ENCODE measurements at regions not wholly inside any gene's neighbourhood (a gene's known extent, or its start where the extent isn't known, plus 50 kb on each side); places are given as distances from the start of the nearest gene placed in this dataset.

DNA sequence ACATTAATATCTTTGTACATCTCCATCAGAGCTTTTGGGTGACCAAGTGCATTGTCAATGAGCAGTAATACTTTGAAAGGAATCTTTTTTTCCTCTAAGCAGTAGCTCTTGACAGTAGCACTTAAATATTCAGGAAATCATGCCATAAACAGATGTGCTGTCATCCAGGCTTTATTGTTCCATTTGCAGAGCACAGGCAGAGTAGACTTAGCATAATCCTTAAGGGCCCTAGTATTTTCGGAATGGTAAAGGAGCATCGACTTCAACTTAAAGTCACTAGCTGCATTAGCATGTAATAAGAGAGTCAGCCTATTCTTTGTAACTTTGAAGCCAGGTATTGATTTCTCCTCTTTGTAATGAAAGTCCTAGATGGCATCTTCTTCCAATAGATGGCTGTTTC lies 121.8 kb upstream of the CWC22 start:
- TF ChIP-seq POLR2A (IDR thresholded peaks at IDR 0.05; ENCODE audit: low read depth, low read length), result no peak
- DNase-seq (ENCODE audit: insufficient read length, low spot score), result no peak
- peak; percentile 52 for FAIRE-seq

DNA sequence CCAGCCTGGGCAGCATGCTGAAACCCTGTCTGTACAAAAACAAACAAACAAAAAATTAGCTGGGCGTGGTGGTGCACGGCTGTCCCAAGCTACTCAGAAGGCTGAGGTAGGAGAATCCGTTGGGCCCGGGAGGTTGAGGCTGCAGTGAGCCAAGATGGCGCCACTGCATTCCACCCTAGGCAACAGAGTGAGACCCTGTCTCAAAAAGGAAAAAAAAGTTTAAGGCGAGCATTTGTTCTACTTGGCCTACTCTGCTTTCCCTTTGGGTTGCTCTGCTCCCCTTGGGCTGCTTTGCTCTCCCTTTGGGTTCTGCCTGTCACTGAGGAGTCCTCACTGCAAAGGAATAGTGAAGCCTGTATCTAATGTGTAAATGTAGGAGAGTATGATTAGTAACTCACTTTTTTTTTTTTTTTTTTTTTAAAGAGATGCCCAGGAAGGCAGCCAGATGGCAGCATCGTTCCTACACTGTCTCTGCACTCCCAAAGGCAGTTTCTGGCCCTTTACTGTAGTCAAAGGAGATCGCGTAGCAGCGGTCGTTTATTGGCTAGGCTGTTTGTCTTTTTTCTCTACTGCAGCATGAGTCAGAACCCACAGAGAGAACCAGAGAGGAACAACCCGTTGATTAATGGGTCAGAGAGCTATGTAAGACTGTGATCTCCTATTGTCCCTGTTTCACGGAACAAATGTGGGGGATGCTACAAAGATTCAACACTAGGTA lies 118.3 kb upstream of the CWC22 start:
- peak; percentile 42 for DNase-seq (ENCODE audit: insufficient read length, low spot score)
- peak; percentile 99 for FAIRE-seq
- no peak for TF ChIP-seq POLR2A (IDR thresholded peaks at IDR 0.05; ENCODE audit: low read depth, low read length)

DNA sequence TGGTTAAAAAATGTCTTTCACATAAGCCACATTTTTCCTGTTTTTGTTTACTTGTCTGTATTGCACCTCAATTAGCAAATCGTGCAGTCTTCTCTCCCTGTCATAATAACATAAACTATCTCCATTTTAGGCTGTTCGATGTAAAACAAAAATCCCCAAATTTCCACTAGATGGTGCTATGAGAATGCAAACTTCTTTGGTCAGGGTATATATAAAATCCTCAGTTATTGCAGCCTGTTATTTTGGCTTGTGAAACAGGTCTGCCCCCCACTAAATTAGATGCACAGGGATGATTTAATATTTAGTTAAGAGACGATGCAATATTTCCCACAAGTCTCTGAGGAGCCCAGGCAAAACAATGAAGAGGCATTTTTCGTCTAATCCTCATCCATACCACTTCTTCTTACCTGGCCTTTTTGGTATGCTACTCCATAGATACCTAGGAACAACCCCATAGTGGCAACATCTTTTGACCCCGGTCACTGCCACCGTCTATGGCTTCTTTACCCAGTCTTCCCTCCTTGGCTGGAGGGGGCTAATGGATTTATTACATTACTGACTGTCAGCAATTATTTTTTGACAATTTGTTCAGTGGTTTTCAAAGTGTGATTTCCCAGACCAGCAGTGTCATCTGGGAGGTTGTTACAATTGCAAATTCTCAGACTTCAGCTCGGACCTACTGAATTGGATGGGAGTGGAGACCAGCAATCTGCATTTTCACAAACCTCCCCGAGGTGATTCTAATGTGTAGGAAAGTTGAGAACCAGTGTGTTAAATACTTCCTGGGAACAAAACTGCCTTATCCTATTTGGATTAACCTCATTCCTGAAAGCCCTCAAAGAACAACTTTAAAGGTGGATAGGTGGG lies 117.4 kb upstream of the CWC22 start:
- FAIRE-seq, result peak; percentile 86
- no peak for TF ChIP-seq POLR2A (IDR thresholded peaks at IDR 0.05; ENCODE audit: low read depth, low read length)
- no peak for DNase-seq (ENCODE audit: insufficient read length, low spot score)

DNA sequence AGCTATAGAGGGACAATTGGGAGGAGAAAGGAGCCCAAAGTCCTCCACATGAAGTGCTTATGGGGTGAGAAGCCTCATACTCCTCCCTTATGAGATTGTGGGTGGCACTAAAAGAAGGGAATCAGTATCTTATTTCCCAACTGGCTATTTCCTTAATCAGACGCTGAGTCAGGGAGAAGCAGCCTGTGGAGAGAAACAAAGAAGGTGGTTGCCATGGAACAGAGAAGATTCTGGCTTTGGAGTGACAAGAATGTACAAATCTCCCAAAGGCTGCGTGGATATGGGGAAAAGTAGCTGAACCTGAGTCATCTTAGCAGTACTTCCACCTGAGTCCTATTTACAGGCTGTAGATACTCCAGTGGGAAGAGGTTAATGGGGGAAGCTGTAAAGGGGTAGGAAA lies 115.8 kb upstream of the CWC22 start:
- FAIRE-seq, result no peak
- TF ChIP-seq POLR2A (IDR thresholded peaks at IDR 0.05; ENCODE audit: low read depth, low read length), result no peak
- no peak for DNase-seq (ENCODE audit: insufficient read length, low spot score)

DNA sequence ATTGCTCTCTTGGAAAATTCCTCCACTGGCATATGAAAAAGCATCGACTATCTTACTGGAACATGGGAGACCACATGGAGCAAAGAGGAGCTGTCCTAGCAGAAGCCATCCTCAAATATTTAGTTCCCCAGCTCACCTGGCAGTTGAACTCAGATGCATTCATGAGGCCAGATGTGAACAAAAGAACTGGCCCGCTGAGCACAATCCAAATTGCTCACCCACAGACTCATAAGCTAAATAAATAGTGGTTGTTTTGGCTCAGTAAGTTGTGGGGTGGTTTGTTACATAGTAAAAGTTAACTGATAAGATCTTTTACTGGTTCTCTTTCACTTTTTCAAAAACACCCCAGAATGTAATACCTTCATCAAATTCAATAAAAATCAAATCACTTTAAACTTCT lies 108.6 kb upstream of the CWC22 start:
- FAIRE-seq (no peak), DNase-seq (ENCODE audit: insufficient read length, low spot score) (no peak)
- TF ChIP-seq POLR2A (IDR thresholded peaks at IDR 0.05; ENCODE audit: low read depth, low read length), result no peak

DNA sequence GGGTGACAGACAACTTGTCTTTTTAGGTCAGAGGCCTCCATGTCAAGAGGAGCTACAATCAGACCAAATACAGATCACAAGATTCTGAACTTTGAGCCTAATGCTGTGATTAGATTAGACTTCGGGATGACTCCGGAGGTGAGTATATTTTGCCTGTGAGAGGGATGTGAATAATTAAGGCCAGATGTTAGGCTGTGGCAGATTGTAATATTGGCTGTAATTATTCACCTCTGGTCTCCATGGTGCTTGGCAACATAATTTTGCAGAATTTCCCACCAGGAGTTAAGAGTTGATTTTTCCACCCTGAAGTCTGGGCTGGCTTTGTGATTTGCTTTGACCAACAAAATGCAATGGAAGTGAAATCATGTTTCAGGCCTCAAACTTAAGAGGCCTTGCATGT lies 108.2 kb upstream of the CWC22 start:
- no peak for FAIRE-seq
- no peak for TF ChIP-seq POLR2A (IDR thresholded peaks at IDR 0.05; ENCODE audit: low read depth, low read length)
- no peak for DNase-seq (ENCODE audit: insufficient read length, low spot score)

DNA sequence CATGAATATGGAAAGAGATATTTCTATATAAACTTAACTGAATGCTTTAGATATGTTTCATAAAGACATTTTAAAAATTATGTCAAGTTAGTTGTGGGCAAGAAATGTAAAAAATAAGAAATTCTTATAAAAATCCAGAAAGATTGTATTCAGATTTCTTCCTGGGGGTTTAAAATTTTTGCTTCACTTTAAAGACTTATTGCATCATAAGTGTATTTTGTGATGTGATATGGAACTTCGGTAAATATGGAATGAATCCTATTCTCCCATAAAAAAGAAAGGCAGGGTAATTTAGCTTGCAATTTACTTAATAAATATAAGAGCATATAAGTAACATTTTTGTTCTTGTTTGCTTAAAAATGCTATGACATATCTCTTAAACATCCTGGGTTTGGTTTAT lies 104.8 kb upstream of the CWC22 start:
- FAIRE-seq (no peak), DNase-seq (ENCODE audit: insufficient read length, low spot score) (no peak)
- TF ChIP-seq POLR2A (IDR thresholded peaks at IDR 0.05; ENCODE audit: low read depth, low read length), result no peak

DNA sequence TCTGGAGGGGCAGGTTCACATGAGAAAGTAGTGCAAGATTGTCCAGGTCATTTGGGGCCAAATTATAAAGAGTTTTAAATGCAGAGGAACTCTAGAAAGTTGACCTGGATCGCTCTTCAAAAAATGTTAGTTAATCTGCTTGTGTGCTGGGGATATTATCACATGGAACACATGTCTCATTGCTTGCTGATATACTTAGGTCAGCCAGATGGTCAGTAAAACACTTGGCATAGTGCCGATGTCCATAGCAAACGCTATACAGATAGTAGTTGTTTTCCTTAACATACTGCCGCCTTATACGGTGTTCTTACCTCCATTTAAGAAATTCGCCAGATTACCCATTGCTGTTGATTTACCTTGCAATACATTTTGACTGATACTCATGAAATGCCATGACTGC lies 103.4 kb upstream of the CWC22 start:
- no peak for DNase-seq (ENCODE audit: insufficient read length, low spot score)
- peak; percentile 52 for FAIRE-seq
- TF ChIP-seq POLR2A (IDR thresholded peaks at IDR 0.05; ENCODE audit: low read depth, low read length), result no peak

DNA sequence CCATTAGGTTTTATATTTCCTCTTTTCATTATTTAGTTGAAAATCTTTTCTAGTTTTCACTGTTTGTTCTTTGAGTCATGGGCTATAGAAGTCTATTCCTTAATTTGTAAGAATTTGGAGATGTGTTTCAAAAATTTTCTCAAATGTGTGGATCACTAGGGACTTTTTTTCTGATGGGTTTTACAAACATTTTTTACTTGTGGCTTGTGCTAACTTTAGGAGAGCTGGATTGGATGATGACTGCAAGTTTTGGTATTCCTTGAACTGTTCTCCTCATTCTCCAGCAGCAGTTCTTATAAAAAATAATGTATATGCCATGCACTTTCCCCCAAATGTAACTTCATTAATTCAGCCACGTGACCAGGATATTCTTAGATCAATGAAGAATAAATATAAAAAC lies 94.7 kb upstream of the CWC22 start:
- no peak for FAIRE-seq

DNA sequence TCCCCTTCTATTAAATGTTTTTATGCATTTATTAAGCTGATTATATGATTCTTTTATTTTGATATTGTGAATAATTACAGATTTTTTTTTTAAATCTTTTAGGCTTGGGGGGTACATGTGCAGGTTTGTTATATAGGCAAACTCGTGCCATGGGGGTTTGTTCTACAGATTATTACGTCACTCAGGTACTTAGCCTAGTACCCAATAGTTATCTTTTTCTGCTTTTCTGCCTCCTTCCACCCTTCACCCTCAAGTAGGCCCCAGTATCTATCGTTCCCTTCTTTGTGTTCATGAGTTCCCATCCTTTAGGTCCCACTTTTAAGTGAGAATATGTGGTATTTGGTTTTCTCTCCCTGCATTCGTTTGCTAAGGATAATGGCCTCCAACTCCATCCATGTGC lies 92.2 kb upstream of the CWC22 start:
- FAIRE-seq, result no peak
- TF ChIP-seq POLR2A (IDR thresholded peaks at IDR 0.05; ENCODE audit: low read depth, low read length), result no peak
- no peak for DNase-seq (ENCODE audit: insufficient read length, low spot score)

More for the DNA sequence above, 94.7 kb upstream of the CWC22 start:
- no peak for TF ChIP-seq POLR2A (IDR thresholded peaks at IDR 0.05; ENCODE audit: low read depth, low read length)
- no peak for DNase-seq (ENCODE audit: insufficient read length, low spot score)

DNA sequence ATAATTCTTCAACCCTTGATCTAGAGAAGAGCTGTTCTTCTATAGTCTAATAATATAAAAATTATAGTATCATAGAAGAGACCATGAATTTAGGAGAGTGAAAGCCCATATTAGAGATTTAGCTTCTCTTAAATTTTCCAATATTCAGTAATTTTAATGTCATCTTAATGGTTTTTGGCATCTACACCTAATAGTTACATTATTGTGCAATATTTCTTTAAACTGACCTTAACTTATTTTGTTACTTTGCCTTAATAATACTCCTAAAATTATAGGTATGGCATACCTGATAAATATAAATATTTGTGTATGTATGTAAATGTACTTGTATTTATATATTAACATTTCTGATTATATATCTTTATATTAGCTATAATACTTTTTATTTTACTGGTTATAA lies 78.0 kb upstream of the CWC22 start:
- FAIRE-seq (no peak), DNase-seq (ENCODE audit: insufficient read length, low spot score) (no peak)
- TF ChIP-seq POLR2A (IDR thresholded peaks at IDR 0.05; ENCODE audit: low read depth, low read length), result no peak

DNA sequence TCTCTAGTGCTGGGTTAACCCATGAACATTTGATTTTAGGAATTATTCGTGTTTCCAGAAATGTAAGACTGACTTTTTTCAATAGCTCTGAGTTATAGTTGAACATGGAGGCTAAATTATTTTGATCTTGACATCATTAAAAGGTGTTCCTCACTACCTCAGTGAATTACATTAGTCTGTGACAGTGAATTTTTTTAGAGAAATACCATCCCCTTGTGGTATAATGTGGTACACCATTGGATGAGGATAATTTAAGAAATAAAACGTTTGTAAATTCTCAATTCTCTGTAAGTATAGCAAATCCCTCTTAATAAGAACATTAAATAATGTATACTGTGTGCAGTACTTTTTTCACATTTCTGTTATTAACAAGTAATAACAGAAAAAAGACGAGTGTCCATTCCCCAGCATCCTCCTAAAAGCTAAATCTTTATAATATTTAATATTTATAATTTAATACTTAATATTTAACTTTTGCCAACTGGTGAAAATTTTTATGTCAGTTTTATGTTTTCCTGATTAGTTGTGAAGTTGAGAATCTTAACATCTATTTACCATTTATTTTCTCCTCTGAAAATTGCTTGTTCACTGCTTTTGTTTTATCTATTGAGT lies 70.3 kb upstream of the CWC22 start:
- FAIRE-seq (peak; percentile 74), DNase-seq (ENCODE audit: insufficient read length, low spot score) (no peak)
- TF ChIP-seq POLR2A (IDR thresholded peaks at IDR 0.05; ENCODE audit: low read depth, low read length), result no peak

DNA sequence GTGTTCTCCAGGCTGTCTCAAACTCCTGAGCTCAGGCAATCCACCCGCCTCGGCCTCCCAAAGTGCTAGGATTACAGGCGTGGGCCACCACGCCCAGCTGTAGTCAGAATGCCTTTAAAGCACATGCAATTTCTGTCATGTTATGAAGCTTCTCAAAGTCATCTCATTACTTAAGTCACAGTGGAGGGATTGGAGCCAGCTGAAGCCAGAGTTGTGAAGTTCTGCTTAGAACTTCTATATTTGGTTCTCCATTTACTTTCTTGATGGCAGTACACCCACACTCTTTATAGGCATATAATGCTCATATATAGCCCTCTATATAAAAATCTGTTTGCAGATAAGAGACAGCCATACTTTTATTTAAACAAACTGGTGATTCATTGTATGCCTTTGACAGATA lies 68.8 kb upstream of the CWC22 start:
- DNase-seq (ENCODE audit: insufficient read length, low spot score) (no peak), FAIRE-seq (no peak)
- no peak for TF ChIP-seq POLR2A (IDR thresholded peaks at IDR 0.05; ENCODE audit: low read depth, low read length)

DNA sequence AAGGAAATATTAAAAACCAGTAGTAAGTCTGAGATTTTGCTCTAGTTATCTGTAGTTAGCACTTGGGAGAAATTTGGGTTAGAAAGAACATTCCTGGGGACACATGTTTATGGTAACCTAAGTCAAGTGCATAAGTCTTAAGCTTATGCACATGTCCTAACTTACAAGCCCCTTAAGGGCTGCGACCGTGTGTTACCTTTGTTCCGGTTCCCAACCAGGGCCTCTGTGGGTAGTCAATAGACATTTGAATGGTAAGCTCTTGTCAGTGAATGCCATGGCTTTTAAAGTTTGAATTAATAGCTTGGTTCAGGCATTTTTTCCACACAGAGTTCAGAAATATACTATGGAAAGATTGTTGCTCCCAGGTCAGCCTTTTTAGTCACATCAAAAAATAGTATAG lies 64.7 kb upstream of the CWC22 start:
- DNase-seq (ENCODE audit: insufficient read length, low spot score) (no peak), FAIRE-seq (no peak)
- no peak for TF ChIP-seq POLR2A (IDR thresholded peaks at IDR 0.05; ENCODE audit: low read depth, low read length)

Data from H54 (cell line).